HG03520 (cell line): ENCODE measurements at regions not wholly inside any gene's neighbourhood (a gene's known extent, or its start where the extent isn't known, plus 50 kb on each side); places are given as distances from the start of the nearest gene placed in this dataset.
"Not testable (repeated sequence)": the region's sequence is repeated elsewhere in the genome, so short reads cannot be mapped to it uniquely, and the experiment has no call there.

Experiments
- ATAC-seq: cut with Tn5 transposase; IDR thresholded peaks from one replicate; pipeline ENCODE4 v1.9.1; 2021; ENCODE audit warnings: mild to moderate bottlenecking, moderate library complexity; ENCODE audit not compliant: unreplicated experiment

DNA sequence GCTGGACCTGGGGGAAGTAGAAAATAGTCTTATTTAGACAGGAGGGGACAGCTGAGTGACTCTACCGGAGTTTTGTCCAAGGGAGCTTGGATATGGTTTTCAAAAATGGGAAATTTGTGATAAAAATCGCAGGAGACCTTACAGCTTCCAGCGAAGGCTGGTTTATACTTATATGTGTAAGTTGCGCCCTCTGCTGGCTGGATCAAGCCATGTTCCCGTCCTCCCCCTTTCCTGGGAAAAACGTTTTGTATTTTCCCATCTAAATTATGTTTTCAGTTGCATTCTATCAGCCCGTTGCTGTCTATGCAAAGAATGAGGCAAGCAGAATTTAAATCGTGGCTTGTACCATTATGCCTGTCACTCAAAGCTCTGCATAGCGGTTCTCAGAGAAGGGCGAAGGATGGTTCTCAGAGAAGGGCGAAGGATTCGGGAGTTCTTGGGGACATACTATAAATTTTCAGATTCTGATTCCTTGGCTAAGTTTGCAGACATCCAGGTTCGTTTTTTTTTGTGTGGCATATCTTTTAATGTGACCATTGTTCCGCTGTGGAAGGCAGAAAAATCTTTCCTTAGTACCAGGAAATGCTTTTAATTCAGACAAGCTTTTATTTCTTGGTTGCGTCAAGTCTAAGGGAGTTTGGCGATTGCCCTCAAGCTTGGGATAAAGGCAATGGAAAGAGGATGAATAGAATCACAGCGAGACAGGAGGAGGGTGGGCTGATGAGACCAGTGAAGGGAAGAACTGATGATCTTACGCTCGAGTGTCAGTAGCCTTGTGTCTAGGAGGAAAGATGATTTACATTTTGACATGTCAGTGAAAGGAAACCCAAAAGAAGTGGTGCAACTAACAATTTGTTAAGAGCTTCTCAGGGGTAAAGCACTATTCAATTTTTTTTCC is 128.5 kb upstream of the ARX start:
- ATAC-seq, result no peak

DNA sequence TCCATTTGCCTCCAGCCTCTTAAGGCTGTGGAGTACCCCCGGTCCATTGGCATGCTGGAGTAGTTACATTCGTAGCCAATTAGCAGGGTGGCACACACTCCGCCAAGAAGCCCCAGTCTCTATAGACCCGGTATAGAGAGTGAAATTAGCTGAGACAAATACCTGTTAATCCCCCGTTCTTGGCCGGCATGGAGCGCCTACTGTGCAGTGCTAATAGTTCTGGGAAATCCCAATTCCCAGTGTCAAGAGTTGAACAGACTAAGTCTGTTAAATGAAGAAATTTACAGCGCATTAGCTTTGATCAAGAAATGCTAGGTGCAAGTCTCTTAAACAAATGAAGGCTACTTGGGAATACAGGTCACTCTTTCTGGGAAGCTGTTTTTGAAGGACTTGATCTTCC is 127.8 kb upstream of the ARX start:
- no peak for ATAC-seq

DNA sequence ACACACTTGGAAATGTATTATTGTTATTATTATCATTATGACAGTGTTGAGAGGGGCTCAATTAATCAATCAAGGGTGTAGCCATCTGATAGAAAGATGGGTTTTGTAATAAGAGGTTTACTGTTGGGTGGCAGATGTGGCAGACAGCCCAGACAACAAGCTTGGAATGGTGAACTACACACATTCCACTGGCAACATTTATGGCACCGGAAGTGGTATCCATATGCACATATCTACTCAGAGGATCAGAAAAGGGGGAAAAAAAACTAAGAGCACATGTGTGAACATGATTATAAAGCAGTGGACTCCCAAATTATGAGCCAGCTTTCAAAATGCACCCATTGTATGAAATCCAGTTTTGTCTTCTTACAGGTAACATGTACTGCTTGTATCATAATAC is 125.9 kb upstream of the ARX start:
- ATAC-seq, result no peak

GRCh38 chrX:25131055-25131454 is 115.3 kb upstream of the ARX start:
- ATAC-seq, result no peak

DNA sequence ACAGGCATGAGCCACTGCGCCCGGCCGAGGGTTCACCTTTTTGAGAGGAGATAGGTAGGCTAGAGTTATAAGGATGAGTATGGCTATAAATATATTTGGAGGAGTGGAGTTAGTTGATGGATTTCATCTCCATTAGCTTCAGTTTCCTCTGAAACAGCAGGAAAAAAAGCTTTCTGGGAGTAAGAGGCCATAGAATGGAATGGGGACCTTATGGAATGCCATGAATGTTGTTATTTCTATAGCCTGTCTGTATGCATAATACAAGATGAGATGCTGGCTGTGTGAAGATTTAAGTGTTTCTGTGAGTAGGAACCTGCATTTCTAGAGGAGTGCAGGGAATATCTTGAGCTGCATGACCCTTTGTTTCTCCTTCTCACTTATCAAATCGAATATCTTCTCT is 114.9 kb upstream of the ARX start:
- no peak for ATAC-seq

GRCh38 chrX:25125483-25125882 is 109.7 kb upstream of the ARX start:
- ATAC-seq, result no peak

GRCh38 chrX:25124391-25124790 is 108.6 kb upstream of the ARX start:
- no peak for ATAC-seq

DNA sequence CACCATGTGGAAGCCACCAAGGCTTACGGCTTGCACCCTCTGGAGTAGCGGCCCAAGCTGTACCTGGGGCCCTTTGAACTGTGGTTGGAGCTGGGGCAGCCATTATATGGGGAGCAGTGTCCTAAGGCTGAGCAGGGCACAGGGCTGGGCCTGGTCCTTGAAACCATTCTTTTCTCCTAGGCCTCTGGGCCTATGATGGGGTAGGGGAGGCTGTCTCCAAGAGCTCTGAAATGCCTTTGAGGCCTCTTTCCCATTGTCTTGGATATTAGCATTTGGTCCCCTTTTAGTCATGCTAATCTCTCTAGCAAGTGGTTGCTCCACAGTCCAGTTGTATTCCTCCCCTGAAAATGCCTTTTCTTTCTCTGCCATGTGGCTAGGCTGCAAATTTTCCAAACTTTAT is 96.4 kb upstream of the ARX start:
- no peak for ATAC-seq

DNA sequence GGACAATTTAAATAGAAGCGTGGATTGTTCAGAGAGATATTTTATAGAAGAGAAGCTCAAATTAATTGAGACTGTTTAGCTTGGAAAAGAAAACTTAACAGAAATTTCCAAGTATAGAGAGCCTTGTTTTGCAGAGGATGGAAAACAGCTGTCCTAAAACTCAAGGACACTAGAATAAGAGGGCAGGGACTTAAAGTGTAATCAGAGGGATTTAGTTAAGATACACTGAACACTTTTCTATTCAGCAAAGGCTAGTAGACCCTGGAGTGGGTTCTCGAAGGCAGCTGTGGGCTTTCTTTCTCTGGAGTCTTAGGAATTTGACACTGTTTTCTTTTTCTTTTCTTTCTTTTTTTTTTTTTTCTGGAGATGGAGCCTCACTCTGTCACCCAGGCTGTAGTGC is 92.7 kb upstream of the ARX start:
- no peak for ATAC-seq

DNA sequence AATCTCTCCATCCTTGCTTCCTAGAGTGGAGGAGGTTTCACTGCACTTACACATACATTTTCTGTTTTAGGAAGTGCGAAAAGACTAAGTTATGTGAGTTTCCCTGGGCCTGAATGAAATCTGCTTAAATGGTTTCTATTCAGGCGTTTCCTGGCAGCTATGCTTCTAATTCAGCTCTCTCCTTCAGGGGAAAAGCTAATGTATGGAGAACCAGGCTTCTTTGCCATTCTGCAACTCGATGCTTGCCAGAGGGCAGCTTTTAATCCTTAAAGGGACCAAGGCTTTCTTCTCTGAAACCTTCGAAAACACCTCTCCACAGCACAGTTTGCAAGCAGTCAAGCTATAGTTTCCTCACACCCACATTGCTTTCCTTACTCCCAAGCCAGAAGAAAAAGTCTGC is 89.5 kb upstream of the ARX start:
- ATAC-seq, result no peak

GRCh38 chrX:25096522-25097045 is 80.8 kb upstream of the ARX start:
- no peak for ATAC-seq

DNA sequence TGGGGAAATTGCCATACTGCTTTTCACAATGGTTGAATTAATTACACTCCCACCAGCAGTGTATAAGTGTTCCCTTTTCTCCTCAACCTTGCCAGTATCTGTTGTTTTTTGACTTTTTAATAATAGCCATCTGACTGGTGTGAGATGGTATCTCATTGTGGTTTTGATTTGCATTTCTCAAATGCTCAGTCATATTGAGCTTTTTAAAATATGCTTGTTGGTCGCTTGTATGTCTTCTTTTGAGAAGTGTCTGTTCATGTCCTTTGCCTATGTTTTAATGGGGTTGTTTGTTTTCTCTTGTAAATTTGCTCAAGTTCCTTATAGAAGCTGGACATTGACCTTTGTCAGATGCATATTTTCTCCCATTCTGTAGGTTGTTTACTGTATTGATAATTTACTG is 75.4 kb upstream of the ARX start:
- ATAC-seq, result not testable (repeated sequence)

DNA sequence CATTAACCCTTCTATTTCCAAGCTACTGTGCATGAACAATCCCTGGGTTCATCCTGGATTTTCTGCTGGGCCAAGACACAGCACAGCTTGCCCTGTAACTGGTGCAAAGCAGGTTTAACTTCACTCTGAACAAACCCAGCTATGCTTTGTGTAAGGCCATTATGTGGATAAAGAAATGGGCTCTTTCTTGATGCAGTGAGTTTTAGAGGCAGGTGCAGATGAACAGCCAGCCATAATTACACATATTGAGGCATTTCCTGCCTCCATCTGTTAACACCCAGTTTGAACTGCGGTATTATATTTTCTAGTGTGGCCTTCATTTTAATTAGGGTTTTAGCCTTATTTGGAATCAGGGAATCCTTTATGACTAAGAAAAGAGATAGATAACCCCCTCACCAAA is 68.7 kb upstream of the ARX start:
- ATAC-seq, result no peak

DNA sequence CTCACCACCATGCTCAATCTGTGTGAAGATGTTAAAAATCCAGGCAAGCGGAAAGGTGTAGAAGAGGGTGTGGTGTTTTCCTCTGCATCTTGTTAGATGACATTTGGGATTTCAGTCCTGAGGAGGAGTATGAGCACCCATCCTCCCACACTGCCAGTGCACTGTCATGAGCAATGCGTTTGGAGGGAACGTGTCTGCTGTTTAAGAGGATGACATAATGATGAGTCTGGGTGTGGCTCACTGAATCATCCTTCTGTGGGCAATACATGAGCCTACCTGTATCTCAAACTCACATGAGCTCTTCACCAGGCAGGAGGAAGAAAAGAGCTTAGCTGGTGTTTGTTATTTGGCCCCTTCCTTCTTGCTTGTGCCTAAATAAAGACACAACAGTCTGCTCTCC is 67.9 kb upstream of the ARX start:
- ATAC-seq, result no peak

DNA sequence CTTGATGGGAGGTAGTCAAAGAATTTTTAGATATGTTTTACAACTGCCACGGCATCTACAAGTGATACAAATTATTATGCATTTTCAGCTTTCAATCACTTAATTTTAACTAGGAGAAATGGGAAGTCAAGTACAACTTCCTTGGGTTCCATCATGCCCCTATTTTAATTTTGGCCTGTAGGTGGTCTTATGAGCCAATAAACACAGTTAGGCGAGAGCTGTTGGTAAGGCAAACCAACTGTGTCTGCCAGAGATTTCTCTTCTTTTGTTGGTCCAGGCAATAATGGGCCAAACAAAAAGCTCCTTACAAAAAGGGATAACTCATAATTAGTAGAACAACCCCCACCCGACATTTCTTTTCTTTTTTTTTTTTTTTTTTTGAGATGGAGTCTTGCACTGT is 63.3 kb upstream of the ARX start:
- no peak for ATAC-seq

DNA sequence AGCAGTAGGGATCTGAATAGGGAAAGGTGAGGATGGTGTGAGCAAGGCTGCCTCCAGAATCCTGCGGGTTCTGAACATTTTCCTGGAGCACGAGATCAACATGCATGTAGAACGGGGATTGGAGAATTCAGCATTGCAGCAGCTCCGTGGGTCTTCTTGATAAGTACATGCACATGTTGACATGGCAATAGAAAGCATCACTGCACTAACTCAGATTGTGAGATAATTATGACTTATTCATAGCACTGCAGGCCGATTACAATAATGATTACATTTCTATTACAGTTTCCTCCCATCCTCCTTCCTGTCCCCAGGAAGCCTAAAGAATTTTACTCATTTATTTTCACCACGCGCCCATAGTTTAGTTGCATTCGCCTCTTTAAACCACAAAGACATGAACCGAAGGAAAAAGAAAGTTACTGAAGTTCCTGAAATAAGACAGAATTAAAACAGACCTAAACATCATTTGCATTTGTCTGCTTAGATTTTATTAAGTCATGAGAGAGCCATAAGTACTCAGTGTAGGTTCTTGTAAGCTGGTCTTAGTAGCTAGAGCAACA is 61.3 kb upstream of the ARX start:
- ATAC-seq, result no peak

- ATAC-seq, result no peak
Measured at GRCh38 chrX:25072247-25072646, 56.5 kb upstream of the ARX start.

DNA sequence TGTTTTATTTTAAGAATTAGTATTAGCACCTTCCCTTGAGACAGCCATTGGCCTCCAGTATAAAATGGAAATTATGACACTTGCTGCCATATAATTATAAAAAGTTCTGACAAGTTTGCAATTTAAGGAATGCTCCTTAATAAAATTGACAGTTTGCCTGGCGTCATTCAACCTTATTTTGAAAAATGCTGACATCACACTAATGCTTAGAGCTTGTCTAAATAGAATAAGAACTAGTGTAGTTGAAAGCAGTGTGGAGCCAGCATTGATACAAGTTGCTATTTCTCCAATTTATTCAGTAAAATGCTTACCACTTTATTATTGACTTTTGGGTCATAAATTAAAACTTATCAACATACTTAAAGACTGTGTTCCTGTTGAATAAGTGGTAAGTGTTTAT is 54.3 kb upstream of the ARX start:
- no peak for ATAC-seq

- no peak for ATAC-seq
Measured at GRCh38 chrX:25069209-25069608, 53.4 kb upstream of the ARX start.

DNA sequence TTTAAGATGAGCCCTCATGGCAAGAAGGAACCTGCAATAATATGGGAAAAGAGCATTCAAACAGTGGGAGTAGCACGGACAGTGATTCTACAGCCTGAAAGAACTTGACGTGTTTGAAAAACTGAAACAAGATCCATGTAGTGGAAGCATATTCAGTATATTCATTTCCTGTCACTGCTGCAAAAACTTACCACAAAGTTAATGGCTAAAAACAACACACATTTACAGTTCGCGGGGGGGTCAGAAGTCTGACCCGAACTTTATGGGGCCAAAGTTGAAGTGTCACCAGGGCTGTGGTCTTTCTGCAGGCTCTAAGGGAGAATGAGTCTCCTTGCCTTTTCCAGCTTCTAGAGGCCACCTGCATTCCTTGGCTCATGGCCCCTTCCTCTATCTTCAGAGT is 52.6 kb upstream of the ARX start:
- no peak for ATAC-seq

DNA sequence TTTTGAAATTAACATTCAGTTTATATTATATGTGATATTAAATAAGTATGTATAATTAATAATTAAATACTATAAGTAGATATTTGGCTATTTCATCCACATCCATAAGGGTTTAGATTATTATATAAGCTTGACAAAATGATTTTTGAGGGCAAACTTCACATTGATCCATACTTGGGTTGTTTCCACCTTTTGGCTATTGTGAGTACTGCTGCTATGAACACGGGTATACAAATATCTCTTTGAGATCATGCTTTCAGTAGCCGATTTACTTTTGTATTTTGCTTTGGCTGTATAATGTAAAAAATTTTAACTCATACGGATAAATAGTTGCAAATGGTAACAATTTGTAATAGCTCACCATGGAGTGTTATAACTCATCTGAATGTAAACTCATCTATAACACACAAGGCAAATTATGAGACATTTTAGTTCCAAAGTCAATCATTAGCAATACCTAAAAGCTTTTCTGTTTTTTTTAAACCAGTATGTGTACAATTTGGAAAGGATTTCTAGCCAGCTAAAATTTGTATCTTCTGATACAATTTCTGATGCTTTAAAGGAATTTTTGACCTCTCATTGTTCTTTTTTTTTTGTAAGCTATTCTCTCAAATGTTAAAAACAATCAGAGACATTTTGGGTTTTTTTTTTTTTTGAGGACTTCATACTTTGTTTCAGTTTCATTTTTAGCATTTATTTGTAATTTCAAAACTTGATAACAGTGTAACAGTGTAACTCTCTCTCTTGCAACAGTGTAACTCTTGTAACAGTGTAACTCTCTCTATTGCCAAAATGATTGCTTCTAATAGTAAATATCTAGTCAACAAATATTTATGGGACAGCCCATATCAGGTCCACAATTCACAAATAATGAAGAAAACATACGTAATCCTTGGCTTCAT is 51.8 kb upstream of the ARX start:
- peak; percentile 66 for ATAC-seq

DNA sequence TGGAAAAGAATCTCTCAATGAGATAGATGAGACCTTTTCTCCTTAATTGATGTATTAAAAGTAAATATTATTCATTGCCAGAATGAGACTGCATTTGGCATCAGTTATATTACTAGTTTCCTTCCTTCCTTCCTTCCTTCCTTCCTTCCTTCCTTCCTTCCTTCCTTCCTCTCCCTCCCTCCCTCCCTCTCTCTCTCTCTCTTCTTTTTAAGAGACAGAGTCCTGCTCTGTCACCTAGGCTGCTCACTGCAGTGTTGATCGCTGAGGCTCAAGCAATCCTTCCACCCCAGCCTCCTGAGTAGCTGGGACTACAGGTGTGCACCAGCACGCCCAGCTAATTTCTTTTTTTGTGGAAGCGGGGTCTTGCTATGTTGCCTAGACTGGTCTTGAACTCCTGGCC is 50.4 kb upstream of the ARX start:
- no peak for ATAC-seq
